Activated T-helper 1 cell treated with anti-CD3 and anti-CD28 coated beads, Interleukin-2, amount 50 U/mL, for 16 hours (primary cell): ENCODE measurements at regions not wholly inside any gene's neighbourhood (a gene's known extent, or its start where the extent isn't known, plus 50 kb on each side); places are given as distances from the start of the nearest gene placed in this dataset.
"Not testable (repeated sequence)": the region's sequence is repeated elsewhere in the genome, so short reads cannot be mapped to it uniquely, and the experiment has no call there.

ENCODE experiments used
- DNase-seq, 2 donors: peaks; one replicate each; pipeline ENCODE4 v3.0.0-alpha.2; 2020; ENCODE audit warnings: low read depth in 1 of 2, low spot score in 1 of 2

DNA sequence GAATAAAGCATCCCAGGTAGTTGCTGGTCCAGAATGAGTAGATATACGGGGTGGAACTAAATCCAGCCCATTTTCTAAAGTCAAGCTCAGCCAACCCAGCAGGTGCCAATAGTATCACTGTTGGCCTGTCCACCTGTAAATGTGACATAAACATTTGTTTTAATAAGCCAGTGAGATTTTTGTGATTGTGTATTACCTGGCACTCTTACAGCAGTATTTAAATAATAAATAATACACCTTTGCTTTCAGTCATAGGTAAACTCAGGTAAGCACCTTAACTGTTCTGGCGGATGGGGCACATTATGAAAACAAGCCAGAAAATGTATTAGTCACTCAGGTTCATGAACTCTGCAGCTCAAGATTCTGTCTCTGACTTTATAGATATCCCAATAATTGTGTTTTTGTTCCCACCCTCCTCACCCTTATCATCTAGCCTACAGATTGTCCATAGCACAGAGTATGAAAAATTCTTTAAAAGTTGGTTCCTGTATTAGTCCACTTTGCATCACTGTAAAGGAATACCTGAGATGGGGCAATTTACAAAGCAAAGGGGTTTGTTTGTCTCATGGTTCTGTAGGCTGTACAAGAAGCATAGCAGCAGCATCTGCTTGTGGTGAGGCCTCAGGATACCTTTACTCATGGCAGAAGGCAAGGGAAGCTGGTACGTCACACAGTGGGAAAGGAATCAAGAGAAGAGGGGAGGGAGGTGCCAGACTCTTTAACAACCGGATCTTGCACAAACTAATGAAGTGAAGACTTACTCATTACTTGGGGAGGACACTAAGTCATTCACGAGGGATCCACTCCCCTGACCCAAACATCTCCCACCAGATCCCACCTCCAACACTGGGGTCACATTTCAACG, 73.0 kb upstream of the CYRIA start:
- DNase-seq = no peak

DNA sequence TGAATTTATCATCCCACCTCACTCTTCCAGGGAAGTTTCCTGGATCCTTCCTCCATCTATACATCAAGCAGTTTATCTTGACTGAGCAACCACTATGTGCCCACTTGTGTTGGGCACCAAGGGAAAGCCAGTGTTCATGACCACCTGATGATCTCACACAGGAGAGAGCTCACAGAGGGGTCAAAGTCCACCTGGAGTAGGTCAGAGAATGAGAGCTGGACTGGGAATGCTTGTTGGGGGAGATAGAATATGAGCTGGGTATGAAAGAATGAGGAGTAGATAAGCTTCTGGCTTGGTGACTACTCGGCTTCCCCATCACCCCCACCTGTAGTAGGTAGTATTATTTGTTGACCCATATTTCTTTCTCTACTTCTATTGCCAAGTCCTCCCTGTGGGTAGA, 72.2 kb upstream of the CYRIA start:
- DNase-seq = no peak

DNA sequence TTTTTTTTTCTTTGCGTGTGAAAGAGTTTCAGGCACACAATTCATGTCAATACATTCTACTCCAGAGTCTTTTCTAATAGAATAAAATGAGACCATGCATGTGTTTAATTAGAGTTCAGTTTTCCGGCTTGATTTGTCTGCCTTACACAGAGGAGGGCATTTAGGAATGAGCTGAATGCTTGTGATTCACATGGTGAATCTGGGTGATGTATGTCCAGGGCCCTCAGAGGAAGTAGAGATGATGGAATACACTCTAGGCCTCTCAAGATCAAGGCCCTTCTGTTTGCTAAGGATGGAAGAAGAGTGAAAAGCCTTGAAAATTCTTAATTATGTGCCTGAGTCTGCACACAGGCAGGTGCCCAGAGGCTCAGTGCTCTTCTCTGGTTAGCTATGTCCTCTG, 71.0 kb upstream of the CYRIA start:
- no peak for DNase-seq

DNA sequence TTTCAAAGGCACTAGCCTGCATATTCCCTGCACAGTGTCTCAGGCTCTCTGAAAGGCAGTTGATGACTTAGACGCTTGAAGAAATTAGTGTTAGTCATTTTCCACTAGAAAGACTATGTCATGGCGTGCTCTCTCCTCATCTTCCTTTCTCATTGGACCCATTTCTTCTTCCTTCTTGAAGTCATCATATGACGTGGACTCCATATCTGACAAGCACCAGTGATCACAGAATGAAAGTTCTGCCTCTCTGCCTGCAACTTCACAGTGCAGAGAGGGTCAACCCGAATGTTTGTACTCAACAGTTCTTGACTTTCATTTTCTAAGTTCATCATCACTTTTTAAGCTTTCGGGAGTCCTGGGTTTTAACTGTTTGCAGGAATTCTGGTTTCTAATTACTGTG, 63.7 kb upstream of the CYRIA start:
- DNase-seq = no peak

DNA sequence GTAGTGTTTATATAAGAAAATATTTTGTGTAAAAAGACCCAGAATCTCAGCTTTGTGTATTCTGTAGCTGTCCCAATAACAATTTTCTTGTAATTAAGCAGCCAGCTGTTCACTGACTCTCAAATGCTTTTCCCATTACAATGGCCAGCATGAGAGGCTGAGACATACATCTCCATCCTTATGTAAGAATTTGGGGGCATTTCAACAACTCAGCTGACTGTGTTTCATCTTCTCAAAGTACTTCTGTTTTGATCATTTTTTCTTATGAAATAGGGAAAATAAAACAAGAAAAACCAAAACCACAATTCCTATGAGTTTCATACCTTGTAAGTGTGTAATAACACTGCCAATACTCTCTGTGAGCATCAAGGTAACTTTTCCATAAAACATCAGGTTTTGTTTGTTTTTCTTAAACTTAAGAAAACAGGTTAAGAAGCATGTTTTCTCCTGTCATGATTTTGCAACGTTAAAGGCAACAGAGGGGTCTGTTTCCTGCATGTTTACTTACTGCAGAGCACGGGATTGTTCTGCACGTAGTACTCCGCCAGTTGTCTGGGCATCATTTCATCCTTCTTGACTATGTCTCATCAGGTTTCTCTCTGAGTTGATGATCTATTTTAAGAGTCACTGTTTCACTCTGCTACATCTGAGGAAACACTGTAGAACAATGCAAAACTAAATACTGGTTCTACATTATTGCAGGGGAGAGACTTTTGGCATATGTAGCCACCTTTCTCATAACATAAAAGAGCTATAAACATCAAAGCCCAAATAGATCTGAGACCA, 62.9 kb upstream of the CYRIA start:
- DNase-seq = no peak

DNA sequence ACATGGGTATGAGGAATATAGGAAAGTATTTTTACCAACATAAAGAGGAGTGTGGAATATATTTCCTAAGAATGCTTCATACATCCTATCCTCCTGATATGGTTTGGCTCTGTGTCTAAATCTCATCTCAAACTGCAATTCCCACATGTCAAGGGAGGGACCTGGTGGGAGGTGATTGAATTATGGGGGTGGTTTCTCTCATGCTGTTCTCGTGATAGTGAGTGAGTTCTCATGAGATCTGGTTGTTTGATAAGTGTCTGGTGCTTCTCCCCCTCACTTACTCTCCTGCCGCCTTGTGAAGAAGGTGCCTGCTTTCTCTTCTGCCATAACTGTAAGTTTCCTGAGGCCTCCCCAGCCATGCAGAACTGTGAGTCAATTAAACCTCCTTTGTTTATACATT, 62.2 kb upstream of the CYRIA start:
- not testable (repeated sequence) for DNase-seq

DNA sequence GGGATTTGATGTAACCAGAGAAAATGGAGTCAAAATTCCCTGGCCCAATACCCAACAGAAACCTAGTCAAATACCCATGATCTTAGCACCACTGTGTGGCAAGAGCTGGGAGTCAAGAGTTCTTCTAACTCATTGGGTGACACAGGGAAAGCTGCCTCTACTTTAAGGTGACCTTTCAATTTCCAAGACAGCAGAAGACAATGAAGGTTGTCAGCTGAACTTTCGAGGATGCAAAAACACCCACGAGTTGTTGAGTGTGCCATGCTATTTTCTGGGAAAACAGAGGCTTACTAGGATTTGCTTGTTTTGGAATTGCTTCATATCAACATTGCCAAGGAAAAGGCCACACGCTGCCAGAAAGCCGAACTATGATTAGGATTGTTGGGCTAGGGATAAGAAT, 61.6 kb upstream of the CYRIA start:
- DNase-seq = no peak

DNA sequence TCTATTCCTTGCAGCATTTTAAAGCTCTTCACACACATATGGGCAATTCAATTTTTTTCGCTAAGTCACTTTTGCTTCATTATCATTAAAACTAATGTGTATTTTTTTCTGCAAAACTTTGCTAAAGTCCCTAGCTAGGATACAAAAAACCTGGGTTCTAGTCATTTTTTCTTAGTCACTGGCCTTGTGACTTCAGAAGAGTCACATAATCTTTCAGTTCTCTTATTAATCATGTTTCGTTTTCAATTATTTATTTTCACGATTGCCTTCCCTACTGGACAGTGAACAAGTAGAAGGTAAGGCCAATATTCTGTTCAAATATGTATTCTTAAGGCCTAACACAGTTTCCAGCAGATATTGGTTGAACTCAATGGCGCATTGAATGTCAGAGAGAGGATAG, 60.9 kb upstream of the CYRIA start:
- DNase-seq = no peak

DNA sequence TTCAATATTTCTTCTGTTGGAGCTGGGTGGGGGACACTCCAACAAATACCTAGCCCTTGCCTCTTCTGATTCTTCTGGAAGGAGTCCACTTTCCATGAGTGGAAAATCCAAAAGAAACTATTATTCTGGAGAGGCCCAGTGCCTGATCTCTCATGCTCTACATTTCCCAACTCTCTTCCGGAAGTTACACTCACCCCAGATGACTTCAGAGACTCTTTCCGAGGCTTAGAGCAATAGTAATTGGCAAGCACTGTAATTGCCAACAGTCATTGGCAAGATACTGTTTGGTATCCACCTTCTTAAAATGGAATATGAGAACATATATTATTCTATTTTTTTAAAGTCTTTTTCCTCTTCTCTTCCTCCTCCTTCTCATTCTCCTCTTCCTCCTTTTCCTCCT, 60.5 kb upstream of the CYRIA start:
- no peak for DNase-seq

DNA sequence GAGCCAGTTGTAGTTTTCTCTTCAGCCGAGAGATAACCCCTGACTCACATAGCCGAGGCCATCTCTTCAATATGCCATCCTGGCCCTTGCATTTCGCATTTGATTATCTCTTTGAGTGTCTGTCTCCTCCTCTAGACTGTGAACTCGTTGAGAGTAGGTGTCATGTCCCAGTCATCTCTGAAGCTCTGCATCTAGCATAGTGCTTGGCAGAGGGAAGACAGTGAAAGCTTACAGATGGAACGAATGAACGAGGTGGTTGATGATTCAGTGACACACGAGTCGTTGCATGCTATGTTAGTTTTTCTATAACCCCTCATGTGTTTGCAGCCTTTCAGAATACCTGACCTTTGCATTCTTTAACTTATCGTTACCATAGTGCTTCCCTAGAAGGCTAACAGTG, 59.9 kb upstream of the CYRIA start:
- DNase-seq = no peak

DNA sequence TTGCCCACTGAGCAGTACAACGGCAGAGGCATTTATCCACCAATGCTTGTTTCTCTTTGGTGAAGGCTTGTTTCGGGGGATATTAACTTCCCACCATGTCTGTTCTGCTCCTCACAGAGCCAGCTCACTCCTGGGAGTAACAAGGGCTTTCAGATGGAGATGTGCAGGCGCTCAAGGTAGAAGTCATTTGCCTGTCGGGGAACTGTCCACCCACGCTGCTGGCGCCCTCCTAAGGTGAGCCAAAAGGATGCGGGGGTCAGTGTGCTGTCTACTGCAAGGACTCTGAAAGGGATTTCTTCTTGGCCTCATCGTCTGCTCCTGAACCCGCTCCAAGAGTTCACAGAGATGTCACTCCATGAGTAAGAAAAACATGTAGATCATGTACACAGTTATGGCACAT, 57.0 kb upstream of the CYRIA start:
- DNase-seq = no peak

DNA sequence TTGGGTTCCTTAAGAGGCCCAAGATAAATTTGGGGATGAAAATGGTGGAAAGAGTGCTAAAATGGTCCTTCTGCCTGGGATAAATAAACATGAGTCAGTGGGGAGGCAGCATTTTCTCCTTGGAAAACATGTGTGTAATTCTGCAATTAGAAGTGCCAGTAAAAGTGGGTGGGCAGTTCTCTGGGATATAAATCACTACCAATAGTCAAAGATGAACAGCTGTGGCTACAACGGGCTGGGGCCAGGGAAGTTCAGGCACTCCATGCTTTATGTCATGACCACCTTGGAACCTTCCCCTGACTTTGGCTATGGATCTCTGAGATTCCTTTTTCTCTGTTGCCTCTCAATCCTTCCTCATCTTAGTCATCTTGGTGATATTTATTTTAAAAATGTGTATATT, 56.5 kb upstream of the CYRIA start:
- DNase-seq = no peak

DNA sequence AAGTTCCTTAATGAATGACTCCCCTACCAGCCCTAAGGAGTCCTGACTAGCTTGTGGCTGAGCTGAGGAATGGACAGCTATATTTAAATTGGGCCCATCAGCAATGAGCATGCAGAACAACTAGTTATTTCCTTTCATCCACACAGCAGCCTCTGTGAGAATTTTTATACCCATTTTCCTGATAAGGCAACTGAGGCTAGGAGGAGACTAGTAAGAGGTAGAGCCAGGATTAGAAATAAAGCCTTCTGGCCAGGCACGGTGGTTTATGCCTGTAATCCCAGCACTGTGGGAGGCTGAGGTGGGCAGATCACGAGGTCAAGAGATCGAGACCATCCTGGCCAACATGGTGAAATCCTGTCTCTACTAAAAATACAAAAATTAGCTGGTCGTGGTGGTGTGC, 55.9 kb upstream of the CYRIA start:
- DNase-seq = not testable (repeated sequence)

DNA sequence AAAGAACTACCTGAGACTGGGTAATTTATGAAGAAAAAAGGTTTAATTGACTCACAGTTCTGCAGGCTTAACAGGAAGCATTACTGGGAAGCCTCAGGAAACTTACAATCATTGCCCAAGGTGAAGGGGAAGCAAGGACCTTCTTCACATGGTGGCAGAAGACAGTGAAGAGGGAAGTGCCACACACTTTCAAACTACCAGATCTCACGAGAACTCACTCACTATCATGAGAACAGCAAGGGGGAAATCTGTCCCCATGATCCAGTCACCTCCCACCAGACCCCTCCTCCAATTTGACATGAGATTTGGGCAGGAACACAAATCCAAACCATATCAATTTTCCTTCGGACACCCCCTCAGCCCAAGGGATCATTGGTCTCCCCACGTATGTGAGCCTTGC, 55.1 kb upstream of the CYRIA start:
- not testable (repeated sequence) for DNase-seq

DNA sequence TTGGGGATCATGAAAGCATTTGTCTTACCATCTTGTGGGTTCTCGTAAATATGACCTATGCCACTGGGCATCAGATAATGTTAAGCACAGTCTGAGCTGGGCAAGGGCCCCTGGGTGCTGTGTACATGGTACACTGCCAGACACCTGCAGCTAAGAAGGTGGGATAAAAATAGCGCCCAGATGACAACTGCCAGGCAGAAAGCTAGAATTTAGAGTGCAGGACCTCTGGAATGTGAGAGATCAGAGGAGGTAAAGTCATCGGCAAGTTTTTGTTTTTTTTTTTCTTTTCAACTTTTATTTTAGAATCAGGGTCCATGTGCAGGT, 53.8 kb upstream of the CYRIA start:
- no peak for DNase-seq

DNA sequence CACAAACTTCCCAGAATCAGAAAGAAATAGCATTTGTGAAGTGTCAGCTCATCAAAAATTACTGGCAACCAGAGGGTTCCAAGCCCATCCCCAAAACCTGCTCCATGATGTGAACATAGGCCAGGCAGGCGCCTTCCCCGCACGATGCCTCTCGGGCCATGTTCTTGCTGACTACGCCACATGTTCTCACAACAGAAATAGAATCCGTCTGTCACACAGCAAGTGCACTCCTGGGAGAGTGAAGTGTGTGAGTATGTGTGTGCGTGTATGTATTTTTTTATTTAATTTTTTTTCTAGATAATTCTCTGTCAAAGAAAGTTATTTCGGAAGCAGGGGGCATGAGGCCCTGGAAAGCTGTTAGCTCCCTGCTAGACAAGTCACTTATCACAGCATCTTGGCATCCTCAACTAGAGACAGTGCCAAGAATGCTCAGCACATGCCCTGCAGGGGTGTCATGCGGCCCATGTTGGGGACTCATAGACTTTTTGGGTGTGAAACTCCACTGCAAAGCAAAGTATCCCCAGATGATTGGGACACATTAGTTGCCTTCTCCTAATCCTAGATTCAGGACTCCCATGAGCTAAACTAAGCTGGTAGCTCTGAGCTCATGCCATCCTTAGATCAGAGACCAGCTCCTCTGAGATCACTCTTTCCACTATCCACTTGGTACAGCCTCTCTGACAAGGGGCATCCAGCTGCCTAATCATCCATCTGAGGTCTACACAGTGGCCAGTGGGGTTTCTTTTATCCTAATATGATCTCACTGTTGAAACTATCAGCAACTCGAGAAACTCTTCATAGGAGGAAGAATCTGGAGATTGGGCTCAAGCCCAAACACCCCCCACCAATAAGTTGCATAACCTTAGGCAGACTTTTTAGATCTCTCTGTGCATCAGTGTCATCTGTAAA, 53.2 kb upstream of the CYRIA start:
- no peak for DNase-seq

DNA sequence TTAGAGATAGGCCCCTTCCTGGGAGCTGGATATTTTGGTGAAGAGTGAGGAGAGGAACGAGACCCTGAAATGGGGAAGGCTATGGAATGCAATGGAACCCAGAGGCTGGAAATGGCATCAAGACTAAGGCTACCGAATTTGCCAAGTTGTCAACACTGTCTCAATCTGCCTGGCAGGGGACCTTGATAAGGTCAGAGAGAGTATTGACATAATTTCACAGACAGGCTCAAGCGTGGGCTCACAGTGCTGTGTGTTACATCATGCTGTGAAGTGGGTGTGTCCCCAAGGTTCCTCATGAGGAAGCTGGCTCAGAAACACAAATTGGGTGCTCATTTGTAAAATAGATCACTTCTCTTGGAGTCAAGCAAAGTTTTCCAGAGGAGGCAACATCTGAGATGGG, 51.8 kb upstream of the CYRIA start:
- no peak for DNase-seq

DNA sequence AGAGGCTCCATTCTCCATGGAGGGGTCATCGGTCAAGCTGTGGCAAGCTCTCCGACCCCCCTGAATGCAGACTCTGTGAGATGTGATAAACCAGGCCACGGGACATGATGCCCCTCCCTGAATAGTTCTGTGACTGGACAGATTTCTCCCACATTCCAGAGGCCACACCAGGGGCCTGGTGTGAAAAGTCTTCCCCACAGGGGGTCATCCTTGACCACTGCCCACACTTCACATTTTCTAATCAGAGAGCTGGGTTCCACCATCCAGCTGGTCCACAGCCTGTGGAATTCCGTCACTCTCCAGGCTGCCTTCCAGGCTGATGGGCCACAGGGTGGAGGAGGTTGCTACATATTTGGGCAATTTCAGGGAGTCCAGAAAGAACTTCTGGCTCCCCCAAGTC, 51.3 kb upstream of the CYRIA start:
- no peak for DNase-seq

DNA sequence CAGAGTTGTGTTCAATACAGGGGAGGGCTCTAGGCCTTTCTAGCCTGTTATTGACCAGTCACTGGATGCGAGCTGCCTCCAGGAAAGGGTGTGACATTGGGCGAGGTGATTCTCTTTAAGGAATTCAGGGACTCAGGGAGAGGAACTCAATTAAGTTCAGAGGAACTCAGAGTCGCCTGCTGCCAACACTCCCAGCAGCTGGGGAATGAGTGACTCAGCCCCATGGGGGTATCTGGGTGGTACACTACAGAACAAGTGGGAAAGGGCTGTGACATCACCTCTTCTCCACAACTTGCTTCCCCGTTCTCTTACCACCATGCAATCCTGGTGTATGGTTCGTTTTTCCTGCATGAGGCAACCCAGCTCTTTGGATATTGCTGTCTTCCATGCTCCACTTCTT, 50.4 kb upstream of the CYRIA start:
- DNase-seq = no peak
